B cell (primary cell): ENCODE measurements at regions not wholly inside any gene's neighbourhood (a gene's known extent, or its start where the extent isn't known, plus 50 kb on each side); places are given as distances from the start of the nearest gene placed in this dataset.

ENCODE experiments used
- CTCF ChIP-seq: fragments of 200-600 bp; IDR thresholded peaks from one replicate; pipeline ENCODE4 v1.8.0; 2022; ENCODE audit warnings: antibody characterized with exemption, mild to moderate bottlenecking
- EZH2 ChIP-seq: IDR thresholded peaks from 2 replicates; pipeline ENCODE4 v1.6.1; 2012; ENCODE audit warnings: borderline replicate concordance, low read depth, mild to moderate bottlenecking, moderate library complexity, low read length; ENCODE audit not compliant: insufficient read depth, poor library complexity, severe bottlenecking

- TF ChIP-seq CTCF (no peak), EZH2 (no peak)
These were observed 106.4 kb downstream of the ODF2L start for GRCh38 chr1:86289746-86290145.
